ENCODE measurements at regions not wholly inside any gene's neighbourhood (a gene's known extent, or its start where the extent isn't known, plus 50 kb on each side); places are given as distances from the start of the nearest gene placed in this dataset.

- intact Hi-C loops (cut with DNase I), result no loop called here
- Histone ChIP-seq H3K27ac (no peak overlapping the region), H3K4me1 (replicated peaks) (no peaks in the 10 kb centered on the region), H3K36me3 (no peaks in the 10 kb centered on the region), H3K9me3 (no peaks in the 10 kb centered on the region), H3K27me3 (replicated peaks; ENCODE audit: insufficient read depth) (no peaks in the 10 kb centered on the region), H3K4me3 (no peak overlapping the region)
- TF ChIP-seq CTCF (IDR thresholded peaks at IDR 0.05) (no peak), POLR2A (IDR thresholded peaks at IDR 0.05) (no peak), POLR2AphosphoS5 (IDR thresholded peaks at IDR 0.05) (no peak)
- no peak for DNase-seq (ENCODE audit: low spot score)
- WGBS, result 96% methylated on average over 1 of the region's 1 CpG
These were observed 140.7 kb downstream of the BCHE start for GRCh38 chr3:165696496-165696895.

- H3K4me3 ChIP-seq, result no peak overlapping the region
- no peaks in the 10 kb centered on the region for H3K9me3 ChIP-seq
- H3K36me3 ChIP-seq, result no peaks in the 10 kb centered on the region
- no peaks in the 10 kb centered on the region for H3K27me3 ChIP-seq (replicated peaks; ENCODE audit: insufficient read depth)
- H3K27ac ChIP-seq, result no peak overlapping the region
- 87% methylated on average over 4 of the region's 4 CpGs for WGBS
- DNase-seq (ENCODE audit: low spot score), result no peak
- TF ChIP-seq POLR2AphosphoS5 (IDR thresholded peaks at IDR 0.05), result no peak
- TF ChIP-seq CTCF (IDR thresholded peaks at IDR 0.05), result no peak
- no peak for TF ChIP-seq POLR2A (IDR thresholded peaks at IDR 0.05)
- intact Hi-C loops (cut with DNase I), result no loop called here
- no peaks in the 10 kb centered on the region for H3K4me1 ChIP-seq (replicated peaks)
These were observed 153.3 kb downstream of the BCHE start for GRCh38 chr3:165683947-165684346.

GRCh38 chr3:165682734-165683133 lies 154.5 kb downstream of the BCHE start:
- 93% methylated on average over 3 of the region's 3 CpGs for WGBS
- Histone ChIP-seq H3K27me3 (replicated peaks; ENCODE audit: insufficient read depth) (no peaks in the 10 kb centered on the region), H3K27ac (no peak overlapping the region), H3K36me3 (no peaks in the 10 kb centered on the region), H3K4me3 (no peak overlapping the region), H3K9me3 (no peaks in the 10 kb centered on the region), H3K4me1 (replicated peaks) (no peaks in the 10 kb centered on the region)
- intact Hi-C loops (cut with DNase I), result no loop called here
- DNase-seq (ENCODE audit: low spot score), result no peak
- TF ChIP-seq CTCF (IDR thresholded peaks at IDR 0.05) (no peak), POLR2AphosphoS5 (IDR thresholded peaks at IDR 0.05) (no peak)

GRCh38 chr3:165669967-165670366 lies 167.3 kb downstream of the BCHE start:
- TF ChIP-seq CTCF (IDR thresholded peaks at IDR 0.05) (no peak), POLR2AphosphoS5 (IDR thresholded peaks at IDR 0.05) (no peak), POLR2A (IDR thresholded peaks at IDR 0.05) (no peak)
- Histone ChIP-seq H3K9me3 (no peaks in the 10 kb centered on the region), H3K27me3 (replicated peaks; ENCODE audit: insufficient read depth) (no peaks in the 10 kb centered on the region), H3K4me1 (replicated peaks) (no peaks in the 10 kb centered on the region), H3K4me3 (no peak overlapping the region), H3K36me3 (no peaks in the 10 kb centered on the region), H3K27ac (no peak overlapping the region)
- no peak for DNase-seq (ENCODE audit: low spot score)
- 68% methylated on average over 2 of the region's 2 CpGs for WGBS
- intact Hi-C loops (cut with DNase I), result no loop called here

GRCh38 chr3:165669504-165669903 lies 167.7 kb downstream of the BCHE start:
- no peak for TF ChIP-seq POLR2A (IDR thresholded peaks at IDR 0.05)
- TF ChIP-seq POLR2AphosphoS5 (IDR thresholded peaks at IDR 0.05), result no peak
- no peak for TF ChIP-seq CTCF (IDR thresholded peaks at IDR 0.05)
- no peaks in the 10 kb centered on the region for H3K36me3 ChIP-seq
- no peaks in the 10 kb centered on the region for H3K4me1 ChIP-seq (replicated peaks)
- H3K27me3 ChIP-seq (replicated peaks; ENCODE audit: insufficient read depth), result no peaks in the 10 kb centered on the region
- H3K27ac ChIP-seq, result no peak overlapping the region
- no peaks in the 10 kb centered on the region for H3K9me3 ChIP-seq
- no peak for DNase-seq (ENCODE audit: low spot score)
- intact Hi-C loops (cut with DNase I), result no loop called here
- H3K4me3 ChIP-seq, result no peak overlapping the region

Data from prostate gland (tissue), 2 donors.